MM.1S (cell line): ENCODE measurements at regions not wholly inside any gene's neighbourhood (a gene's known extent, or its start where the extent isn't known, plus 50 kb on each side); places are given as distances from the start of the nearest gene placed in this dataset.

Experiments used
- DNase-seq: peaks from one replicate; pipeline ENCODE4 v3.0.0-alpha.2; 2015
- H2AFZ ChIP-seq: fragments of 300-600 bp; sonication (generic); 2 replicates; pipeline ENCODE4 v1.6.0; 2016; ENCODE audit warnings: antibody characterized with exemption, low read length
- H3F3A ChIP-seq: fragments of 300-600 bp; sonication (generic); 2 replicates; pipeline ENCODE4 v1.6.1; 2016; ENCODE audit warnings: mild to moderate bottlenecking, antibody characterized with exemption, low read length, moderate library complexity, mixed read lengths; ENCODE audit not compliant: insufficient read depth
- H3K27ac ChIP-seq: fragments of 300-600 bp; sonication (generic); 2 replicates; pipeline ENCODE4 v1.5.1; 2016; ENCODE audit warnings: mild to moderate bottlenecking, low read length
- H3K27me3 ChIP-seq: fragments of 300-600 bp; sonication (generic); replicated peaks from 2 replicates; pipeline ENCODE4 v1.6.0; 2016; ENCODE audit warnings: low read length; ENCODE audit not compliant: insufficient read depth
- H3K36me3 ChIP-seq: fragments of 300-600 bp; sonication (generic); replicated peaks from 2 replicates; pipeline ENCODE4 v1.6.1; 2016; ENCODE audit warnings: mild to moderate bottlenecking, low read length, mixed read lengths; ENCODE audit not compliant: insufficient read depth
- H3K4me1 ChIP-seq: fragments of 300-600 bp; sonication (generic); 2 replicates; pipeline ENCODE4 v1.6.1; 2016; ENCODE audit warnings: low read length, mixed read lengths
- H3K4me2 ChIP-seq: fragments of 300-600 bp; sonication (generic); 2 replicates; pipeline ENCODE4 v1.6.0; 2016; ENCODE audit warnings: low read depth, low read length
- H3K4me3 ChIP-seq: fragments of 300-600 bp; sonication (generic); 2 replicates; pipeline ENCODE4 v1.5.1; 2016; ENCODE audit warnings: low read length, mixed read lengths
- H3K79me2 ChIP-seq: fragments of 300-600 bp; sonication (generic); 2 replicates; pipeline ENCODE4 v1.6.1; 2016; ENCODE audit warnings: mixed run types, low read length, mixed read lengths
- H3K9ac ChIP-seq: fragments of 300-600 bp; sonication (generic); 2 replicates; pipeline ENCODE4 v1.6.1; 2016; ENCODE audit warnings: low read length, mixed read lengths
- H3K9me2 ChIP-seq: fragments of 300-600 bp; sonication (generic); replicated peaks from 2 replicates; pipeline ENCODE4 v1.6.1; 2016; ENCODE audit warnings: mild to moderate bottlenecking, low read length, mixed read lengths; ENCODE audit not compliant: insufficient read depth
- H3K9me3 ChIP-seq: fragments of 300-600 bp; sonication (generic); replicated peaks from 2 replicates; pipeline ENCODE4 v1.6.1; 2016; ENCODE audit warnings: mild to moderate bottlenecking, low read length, mixed read lengths; ENCODE audit not compliant: insufficient read depth
- H4K20me1 ChIP-seq: fragments of 300-600 bp; sonication (generic); 2 replicates; pipeline ENCODE4 v1.6.1; 2016; ENCODE audit warnings: mild to moderate bottlenecking, low read length, moderate library complexity, mixed read lengths; ENCODE audit not compliant: insufficient read depth
- EZH2 ChIP-seq: fragments of 300-600 bp; sonication (generic); optimal IDR thresholded peaks from 2 replicates; pipeline ENCODE3; 2017; ENCODE audit warnings: low read depth, mild to moderate bottlenecking, antibody characterized with exemption, low read length, mixed read lengths
- EZH2phosphoT487 ChIP-seq: fragments of 300-600 bp; sonication (generic); IDR thresholded peaks from 2 replicates; pipeline ENCODE4 v1.6.1; 2018; ENCODE audit warnings: antibody characterized with exemption, low read length
- TF ChIP-seq, protein P1 (sequence below): fragments of 300-600 bp; sonication (generic); IDR thresholded peaks from 2 replicates; pipeline ENCODE4 v1.5.1; 2016; ENCODE audit warnings: antibody characterized with exemption, low read length, mixed read lengths

DNA sequence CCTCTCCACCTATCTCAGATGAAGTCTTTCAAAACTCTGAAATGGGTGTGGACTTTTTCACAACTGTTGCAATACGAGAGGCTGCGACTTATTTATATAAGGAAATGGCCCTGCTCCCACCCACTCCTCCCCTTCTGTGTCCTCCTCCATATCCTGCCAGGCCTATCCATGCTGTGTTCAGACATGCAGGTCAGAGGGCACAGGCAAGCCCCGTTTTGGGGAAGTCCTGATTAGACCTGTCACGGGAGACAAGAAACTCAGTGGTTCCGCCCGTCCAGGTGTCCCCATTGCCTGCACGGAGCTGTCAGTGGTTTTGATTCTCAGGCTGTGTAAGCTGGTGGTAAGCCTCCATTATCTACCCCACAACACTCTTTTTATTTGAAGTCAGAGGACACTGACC is 99.6 kb upstream of the MGAT5 start:
- 0 out of 2 replicates have a peak overlapping the region, but pooled peaks have one; percentile 25 for H3K4me3 ChIP-seq
- H3K36me3 ChIP-seq, result no peaks in the 10 kb centered on the region
- H3K4me1 ChIP-seq, result peaks cover 36% of the 10 kb centered on the region
- H3F3A ChIP-seq, result peaks cover 27% of the 10 kb centered on the region
- H2AFZ ChIP-seq, result no peak overlapping the region
- TF ChIP-seq EZH2phosphoT487 (no peak), EZH2 (no peak)
- TF ChIP-seq, protein P1, sequence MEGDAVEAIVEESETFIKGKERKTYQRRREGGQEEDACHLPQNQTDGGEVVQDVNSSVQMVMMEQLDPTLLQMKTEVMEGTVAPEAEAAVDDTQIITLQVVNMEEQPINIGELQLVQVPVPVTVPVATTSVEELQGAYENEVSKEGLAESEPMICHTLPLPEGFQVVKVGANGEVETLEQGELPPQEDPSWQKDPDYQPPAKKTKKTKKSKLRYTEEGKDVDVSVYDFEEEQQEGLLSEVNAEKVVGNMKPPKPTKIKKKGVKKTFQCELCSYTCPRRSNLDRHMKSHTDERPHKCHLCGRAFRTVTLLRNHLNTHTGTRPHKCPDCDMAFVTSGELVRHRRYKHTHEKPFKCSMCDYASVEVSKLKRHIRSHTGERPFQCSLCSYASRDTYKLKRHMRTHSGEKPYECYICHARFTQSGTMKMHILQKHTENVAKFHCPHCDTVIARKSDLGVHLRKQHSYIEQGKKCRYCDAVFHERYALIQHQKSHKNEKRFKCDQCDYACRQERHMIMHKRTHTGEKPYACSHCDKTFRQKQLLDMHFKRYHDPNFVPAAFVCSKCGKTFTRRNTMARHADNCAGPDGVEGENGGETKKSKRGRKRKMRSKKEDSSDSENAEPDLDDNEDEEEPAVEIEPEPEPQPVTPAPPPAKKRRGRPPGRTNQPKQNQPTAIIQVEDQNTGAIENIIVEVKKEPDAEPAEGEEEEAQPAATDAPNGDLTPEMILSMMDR, result no peak
- DNase-seq, result peak; percentile 68
- no peaks in the 10 kb centered on the region; the same call in 1 of the 2 replicates for H4K20me1 ChIP-seq
- H3K4me2 ChIP-seq, result peak overlapping the region; percentile 67
- no peaks in the 10 kb centered on the region for H3K9me2 ChIP-seq
- H3K27ac ChIP-seq, result peak overlapping the region; percentile 91
- no peaks in the 10 kb centered on the region for H3K9me3 ChIP-seq
- H3K9ac ChIP-seq, result peak overlapping the region; percentile 59
- no peaks in the 10 kb centered on the region for H3K27me3 ChIP-seq
- peaks cover 95% of the 10 kb centered on the region for H3K79me2 ChIP-seq

DNA sequence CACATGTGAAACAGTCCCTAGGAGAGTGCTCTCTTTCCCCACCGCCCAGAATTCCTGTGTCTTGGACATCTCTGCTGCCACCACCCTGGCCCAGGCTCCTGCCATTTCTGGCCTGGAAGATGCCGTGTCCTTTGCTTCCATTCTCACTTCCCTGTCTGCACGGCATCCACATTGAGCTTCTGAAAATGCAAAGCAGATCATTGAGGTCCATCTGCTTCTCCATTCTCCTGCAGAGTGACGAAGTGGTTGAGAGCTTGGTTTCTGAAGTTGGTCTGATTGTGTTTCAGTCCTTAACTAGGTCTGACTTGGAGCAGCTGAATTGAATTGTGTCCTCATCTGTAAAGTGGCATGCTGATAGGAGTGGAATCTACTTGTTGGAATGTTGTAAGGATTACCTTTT is 98.7 kb upstream of the MGAT5 start:
- Histone ChIP-seq H3K9me3 (no peaks in the 10 kb centered on the region), H3K4me1 (peaks cover 36% of the 10 kb centered on the region), H3K27ac (peak overlapping the region; percentile 91), H3K4me2 (peak overlapping the region; percentile 67), H3K79me2 (peaks cover 95% of the 10 kb centered on the region), H3K9me2 (no peaks in the 10 kb centered on the region), H3K9ac (peak overlapping the region; percentile 59; the same call in 1 of the 2 replicates), H4K20me1 (no peaks in the 10 kb centered on the region), H3K4me3 (0 out of 2 replicates have a peak overlapping the region, but pooled peaks have one; percentile 25), H3K36me3 (no peaks in the 10 kb centered on the region), H2AFZ (no peak overlapping the region), H3F3A (peaks cover 27% of the 10 kb centered on the region), H3K27me3 (no peaks in the 10 kb centered on the region)
- TF ChIP-seq EZH2phosphoT487, result no peak
- TF ChIP-seq, protein P1, result no peak
- TF ChIP-seq EZH2, result no peak
- peak; percentile 42 for DNase-seq

DNA sequence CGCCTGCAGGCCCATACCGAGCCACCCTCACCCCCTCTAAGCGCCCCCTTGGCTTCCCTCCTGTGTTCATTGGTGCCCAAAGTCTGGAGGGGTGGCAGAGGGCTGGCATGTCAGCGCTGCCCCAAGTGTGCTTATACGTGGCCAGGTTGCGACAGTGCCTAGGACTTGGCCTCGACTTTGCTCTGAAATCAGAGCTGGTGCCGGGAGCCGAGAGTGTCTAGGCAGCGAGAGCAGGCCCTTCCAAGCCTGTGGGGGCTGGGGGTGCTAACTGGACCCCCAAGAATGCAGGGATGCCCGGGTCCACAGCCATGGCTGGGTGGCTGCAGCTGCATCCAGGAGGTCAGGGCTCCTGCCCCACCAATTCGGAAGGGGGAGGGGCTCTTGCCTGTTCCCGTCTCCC is 95.6 kb upstream of the MGAT5 start:
- Histone ChIP-seq H3K36me3 (no peaks in the 10 kb centered on the region), H3K4me1 (peaks cover 38% of the 10 kb centered on the region), H3K4me3 (no peak overlapping the region), H3K27ac (no peak overlapping the region), H3K9me3 (no peaks in the 10 kb centered on the region), H3K4me2 (no peak overlapping the region), H3K9ac (no peak overlapping the region), H4K20me1 (no peaks in the 10 kb centered on the region), H3K9me2 (no peaks in the 10 kb centered on the region), H3F3A (peaks cover 26% of the 10 kb centered on the region), H3K27me3 (no peaks in the 10 kb centered on the region), H2AFZ (no peak overlapping the region), H3K79me2 (peaks cover 100% of the 10 kb centered on the region)
- no peak for TF ChIP-seq EZH2phosphoT487
- TF ChIP-seq EZH2, result no peak
- TF ChIP-seq, protein P1, result no peak
- no peak for DNase-seq
